GM12892 (cell line): ENCODE measurements at regions not wholly inside any gene's neighbourhood (a gene's known extent, or its start where the extent isn't known, plus 50 kb on each side); places are given as distances from the start of the nearest gene placed in this dataset.

Source experiments
- POLR2A ChIP-seq: IDR thresholded peaks from 2 replicates; pipeline ENCODE4 v1.6.1; 2011; ENCODE audit warnings: low read depth, low read length, control low read depth
- POLR2AphosphoS5 ChIP-seq: IDR thresholded peaks from 2 replicates; pipeline ENCODE4 v1.6.1; 2011; ENCODE audit warnings: low read depth, low read length, control low read depth

GRCh38 chr20:11697646-11698045 is 220.0 kb upstream of the BTBD3 start:
- TF ChIP-seq POLR2AphosphoS5 (no peak), POLR2A (no peak)
